Loucy (cell line): ENCODE measurements at regions not wholly inside any gene's neighbourhood (a gene's known extent, or its start where the extent isn't known, plus 50 kb on each side); places are given as distances from the start of the nearest gene placed in this dataset.

Source experiments
- H2AFZ ChIP-seq: fragments of 200-600 bp; sonication (generic); 2 replicates; pipeline ENCODE4 v1.6.0; 2016; ENCODE audit warnings: antibody characterized with exemption, mild to moderate bottlenecking, low read length, moderate library complexity
- H3F3A ChIP-seq: fragments of 200-600 bp; 2 replicates; pipeline ENCODE4 v1.6.0; 2016; ENCODE audit warnings: antibody characterized with exemption, low read depth, mild to moderate bottlenecking
- H3K27me3 ChIP-seq: fragments of 200-600 bp; sonication (generic); 2 replicates; pipeline ENCODE4 v1.6.1; 2014; ENCODE audit warnings: low read length, mild to moderate bottlenecking; ENCODE audit not compliant: insufficient read depth, poor library complexity, severe bottlenecking
- H3K36me3 ChIP-seq: fragments of 200-600 bp; sonication (generic); 2 replicates; pipeline ENCODE4 v1.6.1; 2016; ENCODE audit warnings: low read length; ENCODE audit not compliant: insufficient read depth
- H3K4me1 ChIP-seq: fragments of 200-600 bp; sonication (generic); 2 replicates; pipeline ENCODE4 v1.5.1; 2014; ENCODE audit warnings: low read length, mild to moderate bottlenecking; ENCODE audit not compliant: insufficient read depth, poor library complexity, severe bottlenecking
- H3K4me2 ChIP-seq: fragments of 200-600 bp; sonication (generic); 2 replicates; pipeline ENCODE4 v1.6.0; 2014; ENCODE audit warnings: antibody characterized with exemption, low read length, low read depth, mild to moderate bottlenecking; ENCODE audit not compliant: poor library complexity, severe bottlenecking
- H3K4me3 ChIP-seq: fragments of 200-600 bp; sonication (generic); 2 replicates; pipeline ENCODE4 v1.5.1; 2014; ENCODE audit warnings: low read length, mild to moderate bottlenecking, mixed read lengths; ENCODE audit not compliant: poor library complexity, severe bottlenecking
- H3K79me2 ChIP-seq: fragments of 200-600 bp; sonication (generic); 2 replicates; pipeline ENCODE4 v1.6.1; 2014; ENCODE audit warnings: low read length; ENCODE audit not compliant: insufficient read depth
- H3K9ac ChIP-seq: fragments of 200-600 bp; sonication (generic); 2 replicates; pipeline ENCODE4 v1.6.0; 2014; ENCODE audit warnings: mild to moderate bottlenecking, low read depth, low read length, moderate library complexity; ENCODE audit not compliant: poor library complexity, severe bottlenecking
- H3K9me2 ChIP-seq: fragments of 200-600 bp; sonication (generic); replicated peaks from 2 replicates; pipeline ENCODE4 v1.6.1; 2016; ENCODE audit warnings: low read depth, low read length, mixed read lengths
- H3K9me3 ChIP-seq: fragments of 200-600 bp; sonication (generic); 2 replicates; pipeline ENCODE4 v1.6.1; 2014; ENCODE audit warnings: mild to moderate bottlenecking, antibody characterized with exemption, low read length, low read depth; ENCODE audit not compliant: insufficient read depth
- H4K20me1 ChIP-seq: fragments of 200-600 bp; sonication (generic); 2 replicates; pipeline ENCODE4 v1.6.0; 2014; ENCODE audit warnings: antibody characterized with exemption, low read length, mild to moderate bottlenecking; ENCODE audit not compliant: insufficient read depth, poor library complexity, severe bottlenecking
- EZH2phosphoT487 ChIP-seq: fragments of 200-600 bp; IDR thresholded peaks from 2 replicates; pipeline ENCODE4 v1.6.1; 2018; ENCODE audit warnings: antibody characterized with exemption, mild to moderate bottlenecking, moderate library complexity, borderline replicate concordance
- TF ChIP-seq, protein P1 (sequence below): fragments of 200-600 bp; sonication (generic); conservative IDR thresholded peaks from 2 replicates; pipeline ENCODE4 v1.5.1; 2014; ENCODE audit warnings: mild to moderate bottlenecking, antibody characterized with exemption, low read length

DNA sequence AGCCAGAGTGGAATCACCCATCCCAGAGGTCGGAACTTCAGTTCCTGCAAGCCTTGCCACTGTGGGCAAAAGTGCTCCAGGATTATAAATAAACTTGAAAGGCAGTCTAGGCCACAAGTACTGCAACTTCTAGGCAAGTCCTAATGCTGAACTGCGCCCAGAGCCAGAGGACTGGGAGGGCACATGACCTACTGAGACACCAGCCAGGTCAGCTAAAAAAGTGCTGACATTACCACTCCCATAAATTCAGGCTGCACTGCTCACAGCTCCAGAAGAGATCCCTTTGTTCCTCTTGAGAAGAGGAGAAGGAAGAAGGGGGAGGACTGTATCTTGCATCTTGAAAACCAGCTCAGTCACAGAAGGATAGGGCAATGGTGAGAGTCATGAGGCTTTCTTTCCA lies 1084.1 kb upstream of the PHF14 start:
- Histone ChIP-seq H3K4me1 (no peaks in the 10 kb centered on the region), H3K4me2 (no peak overlapping the region), H3K4me3 (no peak overlapping the region), H4K20me1 (no peaks in the 10 kb centered on the region), H3K79me2 (no peaks in the 10 kb centered on the region), H3K9me2 (no peaks in the 10 kb centered on the region), H3K36me3 (no peaks in the 10 kb centered on the region), H2AFZ (no peak overlapping the region), H3K9me3 (peaks cover 8% of the 10 kb centered on the region), H3K27me3 (no peaks in the 10 kb centered on the region), H3K9ac (no peak overlapping the region), H3F3A (no peaks in the 10 kb centered on the region)
- TF ChIP-seq, protein P1, sequence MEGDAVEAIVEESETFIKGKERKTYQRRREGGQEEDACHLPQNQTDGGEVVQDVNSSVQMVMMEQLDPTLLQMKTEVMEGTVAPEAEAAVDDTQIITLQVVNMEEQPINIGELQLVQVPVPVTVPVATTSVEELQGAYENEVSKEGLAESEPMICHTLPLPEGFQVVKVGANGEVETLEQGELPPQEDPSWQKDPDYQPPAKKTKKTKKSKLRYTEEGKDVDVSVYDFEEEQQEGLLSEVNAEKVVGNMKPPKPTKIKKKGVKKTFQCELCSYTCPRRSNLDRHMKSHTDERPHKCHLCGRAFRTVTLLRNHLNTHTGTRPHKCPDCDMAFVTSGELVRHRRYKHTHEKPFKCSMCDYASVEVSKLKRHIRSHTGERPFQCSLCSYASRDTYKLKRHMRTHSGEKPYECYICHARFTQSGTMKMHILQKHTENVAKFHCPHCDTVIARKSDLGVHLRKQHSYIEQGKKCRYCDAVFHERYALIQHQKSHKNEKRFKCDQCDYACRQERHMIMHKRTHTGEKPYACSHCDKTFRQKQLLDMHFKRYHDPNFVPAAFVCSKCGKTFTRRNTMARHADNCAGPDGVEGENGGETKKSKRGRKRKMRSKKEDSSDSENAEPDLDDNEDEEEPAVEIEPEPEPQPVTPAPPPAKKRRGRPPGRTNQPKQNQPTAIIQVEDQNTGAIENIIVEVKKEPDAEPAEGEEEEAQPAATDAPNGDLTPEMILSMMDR, result no peak

DNA sequence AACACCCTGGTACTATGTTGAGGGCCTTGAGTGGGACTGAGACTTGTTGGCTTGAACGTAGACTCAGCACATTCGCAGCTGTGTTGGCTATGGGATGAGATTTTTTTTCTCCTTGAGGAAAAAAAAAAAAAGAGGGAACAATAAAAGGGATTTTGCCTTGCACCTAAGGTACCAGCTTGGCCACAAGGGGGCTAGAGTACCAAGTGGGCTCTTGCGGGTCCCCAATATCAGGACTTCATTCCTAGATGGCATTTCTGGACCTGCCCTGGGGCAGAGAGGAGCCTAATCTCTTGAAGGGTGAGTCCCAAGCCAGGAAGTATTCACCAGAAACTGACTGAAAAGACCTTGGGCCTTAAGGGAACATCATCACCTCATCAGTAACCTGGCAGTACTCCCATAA lies 1083.6 kb upstream of the PHF14 start:
- Histone ChIP-seq H3K4me2 (no peak overlapping the region), H3K36me3 (no peaks in the 10 kb centered on the region), H3K9me3 (peaks cover 8% of the 10 kb centered on the region), H3K79me2 (no peaks in the 10 kb centered on the region), H3K9me2 (no peaks in the 10 kb centered on the region), H3K4me3 (no peak overlapping the region), H2AFZ (no peak overlapping the region), H3K27me3 (no peaks in the 10 kb centered on the region), H3K9ac (no peak overlapping the region), H4K20me1 (no peaks in the 10 kb centered on the region), H3K4me1 (no peaks in the 10 kb centered on the region), H3F3A (no peaks in the 10 kb centered on the region)
- no peak for TF ChIP-seq EZH2phosphoT487
- TF ChIP-seq, protein P1, result peak; percentile 43

DNA sequence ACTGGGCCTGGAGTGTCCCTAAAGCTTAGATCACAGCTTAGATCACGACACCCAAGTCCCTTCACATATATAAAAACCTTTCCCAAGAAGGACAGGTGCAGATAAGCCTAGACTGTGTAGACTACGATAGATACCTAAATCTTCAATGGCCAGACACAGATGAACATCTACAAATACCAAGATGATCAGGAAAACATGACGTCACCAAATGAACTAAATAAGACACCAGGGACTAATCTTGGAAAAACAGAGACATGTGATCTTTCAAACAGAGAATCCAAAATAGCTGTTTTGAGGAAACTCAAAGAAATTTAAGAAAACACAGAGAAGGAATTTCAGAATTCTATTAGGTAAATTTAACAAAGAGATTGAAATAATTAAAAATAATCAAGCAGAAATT lies 1082.6 kb upstream of the PHF14 start:
- Histone ChIP-seq H3K4me2 (no peak overlapping the region), H3K9me3 (peaks cover 8% of the 10 kb centered on the region)

More for the DNA sequence above, 1082.6 kb upstream of the PHF14 start:
- Histone ChIP-seq H2AFZ (no peak overlapping the region), H3K36me3 (no peaks in the 10 kb centered on the region), H3F3A (no peaks in the 10 kb centered on the region), H3K27me3 (no peaks in the 10 kb centered on the region), H4K20me1 (no peaks in the 10 kb centered on the region), H3K4me1 (no peaks in the 10 kb centered on the region), H3K79me2 (no peaks in the 10 kb centered on the region), H3K9ac (no peak overlapping the region), H3K4me3 (no peak overlapping the region), H3K9me2 (no peaks in the 10 kb centered on the region)
- no peak for TF ChIP-seq EZH2phosphoT487
- TF ChIP-seq, protein P1, result no peak
